Chondrocyte (in vitro differentiated cells): ENCODE measurements at regions not wholly inside any gene's neighbourhood (a gene's known extent, or its start where the extent isn't known, plus 50 kb on each side); places are given as distances from the start of the nearest gene placed in this dataset.
"Not testable (repeated sequence)": the region's sequence is repeated elsewhere in the genome, so short reads cannot be mapped to it uniquely, and the experiment has no call there.

Experiments used
- DNase-seq: peaks from one replicate; pipeline ENCODE4 v3.0.0; 2021; ENCODE audit warnings: mixed read lengths, low spot score
- H3K27ac Mint-ChIP-seq: one replicate; pipeline ENCODE4 v1.8.0; 2021; ENCODE audit warnings: mild to moderate bottlenecking, moderate library complexity, mixed read lengths; ENCODE audit not compliant: unreplicated experiment
- H3K27me3 Mint-ChIP-seq: 2 replicates; pipeline ENCODE4 v1.8.0; 2021; ENCODE audit warnings: low read depth, mixed read lengths
- H3K36me3 Mint-ChIP-seq: 2 replicates; pipeline ENCODE4 v1.8.0; 2021; ENCODE audit warnings: low read depth, mixed read lengths
- H3K4me1 Mint-ChIP-seq: 2 replicates; pipeline ENCODE4 v1.8.0; 2021; ENCODE audit warnings: low read depth, mild to moderate bottlenecking, mixed read lengths
- H3K4me3 Mint-ChIP-seq: one replicate; pipeline ENCODE4 v1.8.0; 2021; ENCODE audit warnings: mild to moderate bottlenecking, moderate library complexity, mixed read lengths; ENCODE audit not compliant: unreplicated experiment
- H3K9me3 Mint-ChIP-seq: 2 replicates; pipeline ENCODE4 v1.8.0; 2021; ENCODE audit warnings: low read depth, mixed read lengths
- TF ChIP-seq, protein P1 (sequence below): fragments of 200-600 bp; sonication (generic); IDR thresholded peaks from 2 replicates; pipeline ENCODE4 v1.5.0; 2021; ENCODE audit warnings: antibody characterized with exemption, mild to moderate bottlenecking, moderate library complexity

DNA sequence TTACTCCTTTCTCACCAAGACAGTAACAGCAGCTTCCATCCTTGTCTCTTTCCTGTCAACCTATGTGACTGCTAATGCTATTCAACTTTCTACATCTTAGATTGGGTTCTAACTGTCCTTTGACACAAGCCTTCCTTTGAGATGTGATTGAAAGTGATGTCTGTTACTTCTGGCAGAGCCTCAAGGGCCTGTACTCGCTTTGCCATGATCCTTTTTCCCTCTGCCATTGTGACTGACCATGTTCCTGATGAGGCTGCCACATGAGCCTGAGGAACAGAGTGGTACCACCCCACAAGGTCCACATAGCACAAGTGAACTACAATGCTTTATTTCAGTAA, 138.8 kb upstream of the RAB4A start:
- Mint-ChIP-seq H3K27me3 (peaks cover 38% of the 10 kb centered on the region), H3K27ac (no peak overlapping the region), H3K9me3 (peaks cover 11% of the 10 kb centered on the region), H3K4me1 (peaks cover 4% of the 10 kb centered on the region), H3K4me3 (no peak overlapping the region), H3K36me3 (peaks cover 2% of the 10 kb centered on the region)
- DNase-seq, result no peak
- TF ChIP-seq, protein P1, sequence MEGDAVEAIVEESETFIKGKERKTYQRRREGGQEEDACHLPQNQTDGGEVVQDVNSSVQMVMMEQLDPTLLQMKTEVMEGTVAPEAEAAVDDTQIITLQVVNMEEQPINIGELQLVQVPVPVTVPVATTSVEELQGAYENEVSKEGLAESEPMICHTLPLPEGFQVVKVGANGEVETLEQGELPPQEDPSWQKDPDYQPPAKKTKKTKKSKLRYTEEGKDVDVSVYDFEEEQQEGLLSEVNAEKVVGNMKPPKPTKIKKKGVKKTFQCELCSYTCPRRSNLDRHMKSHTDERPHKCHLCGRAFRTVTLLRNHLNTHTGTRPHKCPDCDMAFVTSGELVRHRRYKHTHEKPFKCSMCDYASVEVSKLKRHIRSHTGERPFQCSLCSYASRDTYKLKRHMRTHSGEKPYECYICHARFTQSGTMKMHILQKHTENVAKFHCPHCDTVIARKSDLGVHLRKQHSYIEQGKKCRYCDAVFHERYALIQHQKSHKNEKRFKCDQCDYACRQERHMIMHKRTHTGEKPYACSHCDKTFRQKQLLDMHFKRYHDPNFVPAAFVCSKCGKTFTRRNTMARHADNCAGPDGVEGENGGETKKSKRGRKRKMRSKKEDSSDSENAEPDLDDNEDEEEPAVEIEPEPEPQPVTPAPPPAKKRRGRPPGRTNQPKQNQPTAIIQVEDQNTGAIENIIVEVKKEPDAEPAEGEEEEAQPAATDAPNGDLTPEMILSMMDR, result no peak

DNA sequence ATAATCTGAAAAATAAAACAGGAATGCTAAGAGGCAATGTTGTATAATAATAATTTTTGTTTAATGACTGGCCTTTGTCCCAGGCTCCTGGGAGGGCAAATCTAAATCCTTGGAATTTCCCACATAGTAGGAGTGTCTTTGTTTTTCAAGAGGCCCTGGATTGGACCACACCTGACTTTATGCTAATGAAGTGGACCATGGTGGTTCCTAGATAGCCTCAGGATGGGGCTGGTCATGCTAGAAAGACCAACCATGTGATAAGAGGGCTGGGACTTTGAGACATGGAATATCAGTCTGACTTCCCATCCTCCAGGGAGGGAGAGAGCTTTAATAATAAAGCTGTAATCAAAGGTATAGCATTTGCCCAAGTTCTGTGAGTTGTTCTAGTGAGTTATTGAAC, 138.2 kb upstream of the RAB4A start:
- Mint-ChIP-seq H3K27me3 (peaks cover 42% of the 10 kb centered on the region), H3K4me3 (no peak overlapping the region), H3K4me1 (no peaks in the 10 kb centered on the region), H3K9me3 (peaks cover 11% of the 10 kb centered on the region), H3K27ac (no peak overlapping the region), H3K36me3 (peaks cover 2% of the 10 kb centered on the region)
- TF ChIP-seq, protein P1, result no peak
- DNase-seq, result no peak

DNA sequence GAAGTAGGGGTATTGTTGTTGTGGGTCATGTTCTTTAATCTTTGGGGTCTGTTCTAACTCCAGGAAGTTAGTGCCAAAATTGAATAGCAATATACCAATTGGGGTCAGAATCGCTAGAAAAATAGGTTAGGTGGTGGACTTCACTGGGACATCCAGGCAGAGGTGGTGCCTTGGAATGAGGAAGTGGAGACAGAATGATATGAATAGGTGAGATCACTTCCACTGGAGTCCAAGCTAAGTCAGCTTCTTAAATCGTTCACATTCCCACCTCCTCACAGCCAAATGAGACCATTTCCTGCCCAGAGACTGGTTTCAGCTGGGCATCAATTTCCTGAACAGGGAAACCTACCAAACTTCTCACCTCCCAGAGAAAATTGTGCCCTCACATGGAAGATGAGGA, 137.8 kb upstream of the RAB4A start:
- peaks cover 45% of the 10 kb centered on the region for H3K27me3 Mint-ChIP-seq
- H3K4me3 Mint-ChIP-seq, result no peak overlapping the region
- DNase-seq, result no peak
- TF ChIP-seq, protein P1, result no peak
- H3K27ac Mint-ChIP-seq, result no peak overlapping the region
- H3K9me3 Mint-ChIP-seq, result peaks cover 11% of the 10 kb centered on the region
- H3K4me1 Mint-ChIP-seq, result no peaks in the 10 kb centered on the region
- H3K36me3 Mint-ChIP-seq, result peaks cover 2% of the 10 kb centered on the region

DNA sequence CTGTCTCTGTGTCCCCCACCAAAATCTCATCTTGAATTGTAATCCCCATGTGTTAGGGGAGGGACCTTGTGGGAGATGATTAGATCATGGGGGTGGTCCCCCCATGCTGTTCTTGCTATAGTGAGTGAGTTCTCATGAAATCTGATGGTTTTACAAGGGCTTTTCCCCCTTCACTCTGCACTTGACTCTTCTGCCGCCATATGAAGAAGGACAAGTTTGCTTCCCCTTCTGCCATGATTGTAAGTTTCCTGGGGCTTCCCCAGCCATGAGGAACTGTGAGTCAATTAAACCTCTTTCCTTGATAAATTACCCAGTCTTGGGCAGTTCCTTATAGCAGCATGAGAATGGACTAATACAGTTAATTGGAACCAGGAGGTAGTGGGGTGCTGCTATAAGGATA, 137.1 kb upstream of the RAB4A start:
- Mint-ChIP-seq H3K36me3 (peaks cover 2% of the 10 kb centered on the region), H3K9me3 (peaks cover 11% of the 10 kb centered on the region), H3K4me1 (no peaks in the 10 kb centered on the region), H3K27me3 (peaks cover 47% of the 10 kb centered on the region), H3K27ac (no peak overlapping the region), H3K4me3 (no peak overlapping the region)
- TF ChIP-seq, protein P1, result no peak
- no peak for DNase-seq

DNA sequence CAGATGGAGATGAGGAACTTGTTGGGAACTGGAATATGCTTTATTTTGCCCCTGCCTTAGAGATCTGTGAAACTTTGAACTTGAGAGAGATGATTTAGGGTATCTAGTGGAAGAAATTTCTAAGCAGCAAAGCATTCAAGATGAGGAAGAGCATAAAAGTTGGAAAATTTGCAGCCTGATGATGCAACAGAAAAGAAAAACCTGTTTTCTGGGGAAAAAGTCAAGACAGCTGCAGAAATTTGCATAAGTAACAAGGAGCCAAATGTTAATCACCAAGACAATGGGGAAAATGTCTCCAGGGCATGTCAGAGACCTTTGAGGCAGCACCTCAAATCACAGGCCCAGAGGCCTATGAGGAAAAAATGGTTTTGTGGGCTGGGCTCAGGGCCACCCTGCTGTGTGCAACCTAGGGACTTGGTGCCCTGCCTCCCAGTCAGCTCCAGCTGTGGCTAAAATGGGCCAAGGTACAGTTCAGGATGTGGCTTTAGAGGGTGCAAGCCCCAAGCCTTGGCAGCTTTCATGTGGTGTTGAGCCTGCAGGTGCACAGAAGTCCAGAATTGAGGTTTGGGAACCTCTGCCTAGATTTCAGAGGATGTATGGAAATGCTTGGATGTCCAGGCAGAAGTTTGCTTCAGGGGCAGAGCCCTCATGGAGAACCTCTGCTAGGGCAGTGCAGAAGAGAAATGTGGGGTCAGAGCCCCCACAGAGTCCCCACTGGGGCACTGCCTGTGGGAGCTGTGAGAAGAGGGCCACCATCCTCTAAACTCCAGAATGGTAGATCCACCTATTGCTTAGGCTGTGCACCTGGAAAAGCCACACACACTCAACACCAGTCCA, 136.3 kb upstream of the RAB4A start:
- Mint-ChIP-seq H3K9me3 (peaks cover 11% of the 10 kb centered on the region), H3K27me3 (peaks cover 50% of the 10 kb centered on the region)
- H3K4me1 Mint-ChIP-seq, H3K36me3 Mint-ChIP-seq, DNase-seq, H3K4me3 Mint-ChIP-seq, H3K27ac Mint-ChIP-seq: not testable (repeated sequence)

DNA sequence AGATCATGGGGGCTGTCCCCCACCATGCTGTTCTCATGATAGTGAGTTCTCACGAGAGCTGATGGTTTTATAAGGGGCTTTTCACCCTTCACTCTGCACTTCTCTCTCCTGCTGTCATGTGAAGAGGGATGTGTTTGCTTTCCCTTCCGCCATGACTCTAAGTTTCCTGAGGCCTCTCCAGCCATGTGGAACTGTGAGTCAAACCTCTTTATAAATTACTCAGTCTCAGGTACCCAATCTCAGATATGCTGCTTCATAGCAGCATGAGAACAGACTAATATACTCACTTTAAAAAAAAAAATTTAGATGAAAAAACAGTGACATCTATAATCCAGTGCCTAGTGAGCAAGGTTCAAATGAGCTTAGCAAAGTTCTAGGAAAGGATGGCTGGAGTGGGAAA, 135.1 kb upstream of the RAB4A start:
- H3K4me1 Mint-ChIP-seq, result no peaks in the 10 kb centered on the region
- H3K9me3 Mint-ChIP-seq, result peaks cover 11% of the 10 kb centered on the region
- H3K27me3 Mint-ChIP-seq, result peaks cover 43% of the 10 kb centered on the region
- H3K4me3 Mint-ChIP-seq, result no peak overlapping the region
- no peak overlapping the region for H3K27ac Mint-ChIP-seq
- peaks cover 2% of the 10 kb centered on the region for H3K36me3 Mint-ChIP-seq
- DNase-seq, result no peak
- TF ChIP-seq, protein P1, result no peak
